Gastrocnemius medialis (tissue), 4 donors: ENCODE measurements at regions not wholly inside any gene's neighbourhood (a gene's known extent, or its start where the extent isn't known, plus 50 kb on each side); places are given as distances from the start of the nearest gene placed in this dataset.

Experiments
- ATAC-seq, 2 donors: fragments of 150-250 bp; one replicate each; pipeline ENCODE4 v1.9.1; 2016
- DNase-seq, 2 donors: peaks; one replicate each; pipeline ENCODE4 v3.0.0-alpha.2; 2019
- H3K27ac ChIP-seq, 4 donors: fragments of 200-600 bp; sonication (generic); 1 replicate in 1 of 4; 2 replicates in 3 of 4; pipeline ENCODE4 v1.5.1; 2016 to 2018; ENCODE audit warnings: mild to moderate bottlenecking in 2 of 4, moderate library complexity in 1 of 4
- H3K27me3 ChIP-seq, 3 donors: fragments of 200-600 bp; sonication (generic) in 2 of 3; 1 replicate in 1 of 3; 2 replicates in 2 of 3; pipeline versions ENCODE4 v1.5.1 to v1.6.0; 2016 to 2019; ENCODE audit warnings: mild to moderate bottlenecking in 1 of 3, moderate library complexity in 1 of 3
- H3K36me3 ChIP-seq, 2 donors: fragments of 200-600 bp; sonication (generic) in 1 of 2; one replicate each; pipeline ENCODE4 v1.5.1; 2017 to 2018
- H3K4me1 ChIP-seq, 2 donors: fragments of 200-600 bp; sonication (generic) in 1 of 2; one replicate each; pipeline ENCODE4 v1.5.1; 2016 to 2017; ENCODE audit warnings: mild to moderate bottlenecking in 2 of 2
- H3K4me3 ChIP-seq, 4 donors: fragments of 200-600 bp; sonication (generic) in 3 of 4; 1 replicate in 1 of 4; 2 replicates in 3 of 4; pipeline ENCODE4 v1.5.1; 2016 to 2019; ENCODE audit warnings: mild to moderate bottlenecking in 2 of 4
- H3K9me3 ChIP-seq, 3 donors: fragments of 200-600 bp; sonication (generic) in 2 of 3; 1 replicate in 1 of 3; 2 replicates in 2 of 3; pipeline ENCODE4 v1.5.1; 2016 to 2019
- POLR2A ChIP-seq, 2 donors: fragments of 450-650 bp; IDR thresholded peaks; one replicate each; pipeline ENCODE4 v1.6.1; 2017; ENCODE audit warnings: antibody characterized with exemption in 2 of 2, mild to moderate bottlenecking in 2 of 2, moderate library complexity in 2 of 2
- in situ Hi-C, 4 donors: fragments of 200-750 bp; cut with MboI; loops; one replicate each; pipeline versions ENCODE4 v1.15.0 to v1.8.0; 2017; ENCODE audit warnings: low sequenced_read_pairs in 4 of 4
- intact Hi-C: fragments of 100-400 bp; cut with DNase I; formaldehyde crosslinking; loops from one replicate; pipeline ENCODE4 v1.15.1; 2023; ENCODE audit warnings: low total_unique reads
- TF ChIP-seq, protein P1 (sequence below), 5 experiments: fragments of 450-650 bp in 3 of 5; fragments of 200-600 bp in 2 of 5; sonication (generic) in 2 of 5; IDR thresholded peaks in 4 of 5; conservative IDR thresholded peaks in 1 of 5; 1 replicate in 4 of 5; 2 replicates in 1 of 5; pipeline ENCODE4 v1.5.1; 2016 to 2019; ENCODE audit warnings: antibody characterized with exemption in 5 of 5, mild to moderate bottlenecking in 3 of 5, moderate library complexity in 3 of 5

DNA sequence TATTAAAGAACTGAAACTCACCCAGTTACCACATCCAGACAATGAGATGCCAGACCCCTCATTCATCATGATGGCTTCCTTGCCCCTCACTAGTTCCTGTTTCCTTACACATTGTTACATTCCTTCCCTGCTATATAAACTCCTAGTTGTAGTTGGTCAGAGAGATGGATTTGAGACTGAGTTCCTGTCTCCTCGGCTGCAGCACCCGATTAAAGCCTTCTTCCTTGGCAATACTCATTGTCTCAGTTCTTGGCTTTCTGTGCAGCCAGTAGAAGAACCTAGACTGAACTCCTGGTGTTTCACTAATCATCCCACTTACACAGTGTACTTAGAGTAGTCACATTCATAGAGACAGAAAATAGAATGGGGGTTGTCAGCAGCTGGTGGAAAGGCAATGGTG lies 324.7 kb downstream of the TRIML1 start:
- H3K4me1 ChIP-seq, result no peaks in the 10 kb centered on the region
- DNase-seq, result no peak
- TF ChIP-seq, protein P1, sequence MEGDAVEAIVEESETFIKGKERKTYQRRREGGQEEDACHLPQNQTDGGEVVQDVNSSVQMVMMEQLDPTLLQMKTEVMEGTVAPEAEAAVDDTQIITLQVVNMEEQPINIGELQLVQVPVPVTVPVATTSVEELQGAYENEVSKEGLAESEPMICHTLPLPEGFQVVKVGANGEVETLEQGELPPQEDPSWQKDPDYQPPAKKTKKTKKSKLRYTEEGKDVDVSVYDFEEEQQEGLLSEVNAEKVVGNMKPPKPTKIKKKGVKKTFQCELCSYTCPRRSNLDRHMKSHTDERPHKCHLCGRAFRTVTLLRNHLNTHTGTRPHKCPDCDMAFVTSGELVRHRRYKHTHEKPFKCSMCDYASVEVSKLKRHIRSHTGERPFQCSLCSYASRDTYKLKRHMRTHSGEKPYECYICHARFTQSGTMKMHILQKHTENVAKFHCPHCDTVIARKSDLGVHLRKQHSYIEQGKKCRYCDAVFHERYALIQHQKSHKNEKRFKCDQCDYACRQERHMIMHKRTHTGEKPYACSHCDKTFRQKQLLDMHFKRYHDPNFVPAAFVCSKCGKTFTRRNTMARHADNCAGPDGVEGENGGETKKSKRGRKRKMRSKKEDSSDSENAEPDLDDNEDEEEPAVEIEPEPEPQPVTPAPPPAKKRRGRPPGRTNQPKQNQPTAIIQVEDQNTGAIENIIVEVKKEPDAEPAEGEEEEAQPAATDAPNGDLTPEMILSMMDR (IDR thresholded peaks at IDR 0.05 in 4 of 5, conservative IDR thresholded peaks at IDR 0.05 in 1 of 5), result no peak
- no peak for TF ChIP-seq POLR2A (IDR thresholded peaks at IDR 0.05)
- H3K9me3 ChIP-seq, result no peaks in the 10 kb centered on the region
- in situ Hi-C loops, result no loop called here
- no peaks in the 10 kb centered on the region for H3K36me3 ChIP-seq
- intact Hi-C loops, result no loop called here
- ATAC-seq, result no peak
- H3K27ac ChIP-seq, result no peak overlapping the region
- H3K27me3 ChIP-seq, result no peaks in the 10 kb centered on the region
- H3K4me3 ChIP-seq, result no peak overlapping the region

DNA sequence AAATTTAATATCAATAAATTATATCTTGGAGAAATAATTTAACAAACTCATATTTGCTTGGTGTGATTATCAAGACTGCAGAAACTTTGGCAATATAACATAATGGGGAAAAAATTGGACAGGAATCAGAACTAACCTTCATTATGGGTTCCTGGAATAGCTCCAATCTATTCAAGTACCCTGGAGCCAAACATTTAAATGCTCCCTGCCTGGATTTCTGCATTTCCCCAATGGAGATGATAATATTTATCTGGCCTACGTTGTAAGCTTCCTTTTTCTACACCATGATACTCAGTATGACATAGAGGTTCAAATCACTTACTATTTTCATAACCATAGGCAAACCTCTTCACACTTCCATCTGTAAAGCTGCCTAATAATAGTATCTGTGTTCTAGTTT lies 326.8 kb downstream of the TRIML1 start:
- TF ChIP-seq, protein P1 (IDR thresholded peaks at IDR 0.05 in 4 of 5, conservative IDR thresholded peaks at IDR 0.05 in 1 of 5), result no peak
- no peak for TF ChIP-seq POLR2A (IDR thresholded peaks at IDR 0.05)
- H3K27me3 ChIP-seq, result no peaks in the 10 kb centered on the region
- H3K4me1 ChIP-seq, result no peaks in the 10 kb centered on the region
- ATAC-seq (no peak), DNase-seq (no peak)
- H3K9me3 ChIP-seq, result no peaks in the 10 kb centered on the region
- intact Hi-C loops, result no loop called here
- no peak overlapping the region for H3K27ac ChIP-seq
- no peak overlapping the region for H3K4me3 ChIP-seq
- in situ Hi-C loops, result no loop called here
- H3K36me3 ChIP-seq, result no peaks in the 10 kb centered on the region

DNA sequence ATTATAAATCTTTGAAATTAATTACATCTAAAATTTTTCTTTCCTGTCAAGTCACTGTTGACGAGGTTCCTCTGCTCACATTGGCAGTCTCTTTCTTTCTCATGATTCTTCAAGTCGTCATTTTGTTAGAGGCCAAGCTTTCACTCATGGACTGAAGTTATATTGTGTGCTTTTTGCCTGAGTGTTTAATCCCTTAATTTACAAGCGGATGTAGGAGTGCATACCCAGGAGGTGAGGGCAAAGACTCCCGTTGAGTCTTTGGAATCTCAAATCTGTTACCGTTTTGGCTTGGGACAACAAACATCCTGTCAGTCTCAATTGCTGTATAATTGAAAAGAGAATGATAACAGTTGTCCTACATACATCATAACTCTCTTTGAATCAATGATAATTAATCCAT lies 345.0 kb downstream of the TRIML1 start:
- no peak overlapping the region for H3K27ac ChIP-seq
- H3K9me3 ChIP-seq, result no peaks in the 10 kb centered on the region
- intact Hi-C loops, result no loop called here
- no peaks in the 10 kb centered on the region for H3K4me1 ChIP-seq
- H3K4me3 ChIP-seq, result no peak overlapping the region
- DNase-seq (no peak), ATAC-seq (no peak)
- in situ Hi-C loops, result no loop called here
- no peaks in the 10 kb centered on the region for H3K27me3 ChIP-seq
- TF ChIP-seq POLR2A (IDR thresholded peaks at IDR 0.05), result no peak
- TF ChIP-seq, protein P1 (IDR thresholded peaks at IDR 0.05 in 4 of 5, conservative IDR thresholded peaks at IDR 0.05 in 1 of 5), result no peak
- H3K36me3 ChIP-seq, result no peaks in the 10 kb centered on the region

DNA sequence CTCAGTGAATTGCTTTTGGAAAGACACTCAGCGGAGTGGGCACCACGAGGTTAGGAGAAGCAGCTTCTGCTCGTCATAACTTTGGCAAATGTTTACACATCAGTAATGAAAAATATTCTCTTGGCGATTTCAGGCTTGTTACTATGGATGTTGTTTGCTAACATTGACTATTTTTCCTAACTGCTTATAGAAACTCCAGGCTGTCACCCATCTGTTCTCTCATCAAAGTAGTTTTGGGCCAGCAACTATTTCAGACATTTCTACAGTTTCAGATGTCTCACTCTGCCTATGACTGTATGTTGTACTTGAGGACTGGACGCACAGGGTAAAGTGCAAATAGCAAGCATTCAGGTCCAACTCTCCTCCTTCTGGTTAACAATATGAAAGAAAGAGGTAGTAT lies 346.7 kb downstream of the TRIML1 start:
- ATAC-seq (no peak), DNase-seq (no peak)
- intact Hi-C loops, result no loop called here
- no peaks in the 10 kb centered on the region for H3K9me3 ChIP-seq
- no peak overlapping the region for H3K27ac ChIP-seq
- H3K36me3 ChIP-seq, result no peaks in the 10 kb centered on the region
- no peaks in the 10 kb centered on the region for H3K4me1 ChIP-seq
- in situ Hi-C loops, result no loop called here
- TF ChIP-seq POLR2A (IDR thresholded peaks at IDR 0.05), result no peak
- TF ChIP-seq, protein P1 (IDR thresholded peaks at IDR 0.05 in 4 of 5, conservative IDR thresholded peaks at IDR 0.05 in 1 of 5), result no peak
- no peak overlapping the region for H3K4me3 ChIP-seq
- no peaks in the 10 kb centered on the region for H3K27me3 ChIP-seq

DNA sequence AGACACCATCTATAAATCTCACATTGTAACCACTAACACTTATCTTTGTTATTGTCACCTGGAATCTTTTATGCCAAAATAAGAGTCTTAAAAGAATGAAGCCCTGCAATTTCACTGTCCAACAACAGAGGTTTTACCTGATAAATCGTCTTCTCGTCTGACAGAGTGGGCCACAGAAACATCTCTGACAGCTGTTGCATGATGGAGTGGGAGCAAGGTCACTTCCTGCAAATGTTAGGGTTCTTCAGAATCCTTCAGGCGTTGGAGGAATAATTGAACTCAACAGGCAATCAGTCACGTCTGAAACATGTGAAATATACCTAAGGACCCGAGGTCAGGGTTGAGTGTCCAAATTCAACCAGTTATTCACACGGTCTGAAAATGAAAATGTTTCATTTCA lies 353.6 kb downstream of the TRIML1 start:
- in situ Hi-C loops (no loop called here), intact Hi-C loops (no loop called here)
- H3K9me3 ChIP-seq, result no peaks in the 10 kb centered on the region
- TF ChIP-seq POLR2A (IDR thresholded peaks at IDR 0.05), result no peak
- TF ChIP-seq, protein P1 (IDR thresholded peaks at IDR 0.05 in 4 of 5, conservative IDR thresholded peaks at IDR 0.05 in 1 of 5), result no peak
- H3K27me3 ChIP-seq, result no peaks in the 10 kb centered on the region
- DNase-seq (no peak), ATAC-seq (no peak)
- H3K27ac ChIP-seq, result no peak overlapping the region
- H3K36me3 ChIP-seq, result no peaks in the 10 kb centered on the region
- no peak overlapping the region for H3K4me3 ChIP-seq
- H3K4me1 ChIP-seq, result no peaks in the 10 kb centered on the region
